ENCODE measurements at regions not wholly inside any gene's neighbourhood (a gene's known extent, or its start where the extent isn't known, plus 50 kb on each side); places are given as distances from the start of the nearest gene placed in this dataset.
"Not testable (repeated sequence)": the region's sequence is repeated elsewhere in the genome, so short reads cannot be mapped to it uniquely, and the experiment has no call there.

- DNase-seq: no peak
Measured at GRCh38 chr22:49721211-49721763, 106.4 kb downstream of the BRD1 start.

DNA sequence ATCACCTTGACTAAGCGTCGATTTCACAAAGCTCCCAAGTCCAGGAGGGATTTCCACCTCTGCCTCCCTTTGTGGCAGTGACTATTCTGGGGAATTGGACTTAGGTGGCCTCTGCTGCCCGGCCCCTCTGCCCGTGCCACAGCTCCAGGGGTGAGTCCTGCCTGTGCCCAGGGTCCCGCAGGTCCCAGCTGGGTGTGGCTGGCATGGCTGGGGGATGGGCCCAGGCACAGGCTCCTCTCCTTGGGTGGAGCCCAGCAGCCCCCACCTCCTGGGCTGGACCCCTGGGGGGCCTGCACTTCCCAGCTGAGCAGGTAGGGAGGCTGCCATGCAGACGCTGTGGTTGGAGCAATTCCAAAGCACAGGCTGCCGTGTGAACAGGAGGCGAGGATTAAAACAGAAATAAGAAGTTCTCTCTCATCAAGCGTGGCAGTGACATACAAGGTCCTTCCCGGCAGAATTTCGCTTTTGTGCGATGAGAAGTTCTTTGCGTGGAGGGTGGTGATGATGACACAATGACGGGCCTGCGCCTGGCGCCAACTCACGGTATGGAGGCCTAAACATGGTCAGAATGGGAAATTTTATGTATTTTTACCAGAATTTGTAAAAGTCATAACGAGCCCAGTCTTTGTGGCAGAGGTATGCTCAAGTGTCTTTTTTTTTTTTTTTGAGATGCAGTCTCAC is 107.3 kb downstream of the BRD1 start:
- no peak for DNase-seq

DNA sequence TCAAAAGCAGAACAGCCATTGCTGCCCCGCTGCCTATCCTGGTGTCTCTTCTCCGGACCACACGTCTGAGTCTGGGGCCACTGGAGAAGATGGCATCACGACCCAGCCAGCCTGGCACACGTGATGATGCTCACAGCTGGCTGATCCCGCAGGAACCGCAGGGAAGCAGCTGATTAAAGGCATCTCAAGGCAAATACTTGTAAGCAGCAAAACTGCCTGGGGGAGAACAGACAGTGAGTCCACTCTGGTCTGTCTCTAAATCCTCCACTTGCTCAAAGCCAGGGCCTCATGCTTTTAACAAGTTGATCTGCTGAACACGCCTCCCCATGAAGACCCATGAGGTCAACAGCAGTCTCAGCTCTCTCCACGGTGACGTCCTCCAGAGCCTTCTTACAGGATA is 108.6 kb downstream of the BRD1 start:
- DNase-seq: no peak

DNA sequence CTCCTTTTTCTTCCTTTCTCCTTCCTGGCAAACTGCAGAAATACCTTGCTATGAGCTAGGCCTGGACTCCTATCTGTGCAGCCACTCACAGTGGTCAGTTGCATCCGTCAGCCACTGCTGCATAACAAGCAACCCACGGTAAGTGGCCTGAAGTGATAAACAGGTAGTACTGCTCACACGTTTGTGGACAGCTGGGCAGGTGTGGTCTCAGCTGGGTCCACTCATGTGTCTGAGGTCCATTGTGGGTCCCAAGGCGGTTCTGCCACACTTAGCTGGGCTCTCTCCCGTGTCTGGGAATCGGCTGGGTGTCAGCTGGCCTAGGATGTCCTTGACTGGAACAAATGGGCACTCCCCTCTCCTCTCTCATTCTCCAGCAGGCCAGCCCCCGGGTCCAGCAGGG is 109.3 kb downstream of the BRD1 start:
- no peak for DNase-seq

- no peak for DNase-seq
Measured at GRCh38 chr22:49717322-49717919, 110.3 kb downstream of the BRD1 start.

DNA sequence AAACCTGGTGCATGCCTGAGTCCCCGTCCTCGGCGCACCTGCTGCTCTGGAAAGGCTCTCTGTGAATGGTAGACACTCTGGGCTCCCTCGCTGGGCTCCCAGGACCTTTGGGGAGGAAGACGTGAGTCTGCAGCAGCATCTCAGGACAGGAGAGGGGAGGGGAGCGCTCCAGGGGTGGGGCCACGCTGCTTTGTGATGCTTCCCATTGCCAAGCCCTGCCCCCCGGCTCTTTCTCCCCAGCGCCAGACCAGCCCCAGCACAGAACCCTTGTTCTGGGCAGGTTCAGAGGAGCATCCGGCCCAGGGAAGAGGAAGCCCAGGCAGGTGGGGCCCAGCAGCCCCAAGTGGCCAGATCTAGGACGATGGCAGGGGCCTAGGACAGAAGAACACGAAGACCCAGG is 111.2 kb downstream of the BRD1 start:
- DNase-seq: no peak

GRCh38 chr22:49715450-49715849 is 112.2 kb downstream of the BRD1 start:
- DNase-seq: no peak

DNA sequence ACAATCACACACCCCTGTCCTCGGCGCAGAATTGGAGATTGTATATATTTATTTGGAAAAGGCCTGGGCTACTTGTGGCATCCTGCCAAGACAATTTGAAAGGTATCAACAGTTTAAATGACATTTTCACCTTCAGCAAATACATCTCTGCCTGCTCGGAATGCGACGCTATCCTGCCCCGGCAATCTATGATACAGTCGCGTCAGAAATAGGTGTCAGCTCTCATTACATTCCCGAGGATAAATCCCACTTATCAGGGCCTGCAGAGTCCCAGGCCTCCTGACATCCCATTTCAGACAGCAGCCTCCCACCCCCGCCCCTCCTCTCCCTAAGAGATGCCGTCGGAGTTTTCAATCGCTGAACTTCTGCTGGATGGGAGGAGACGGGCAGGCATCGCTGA is 114.7 kb downstream of the BRD1 start:
- no peak for DNase-seq

GRCh38 chr22:49712195-49712791 is 115.4 kb downstream of the BRD1 start:
- peak; percentile 4 for DNase-seq

DNA sequence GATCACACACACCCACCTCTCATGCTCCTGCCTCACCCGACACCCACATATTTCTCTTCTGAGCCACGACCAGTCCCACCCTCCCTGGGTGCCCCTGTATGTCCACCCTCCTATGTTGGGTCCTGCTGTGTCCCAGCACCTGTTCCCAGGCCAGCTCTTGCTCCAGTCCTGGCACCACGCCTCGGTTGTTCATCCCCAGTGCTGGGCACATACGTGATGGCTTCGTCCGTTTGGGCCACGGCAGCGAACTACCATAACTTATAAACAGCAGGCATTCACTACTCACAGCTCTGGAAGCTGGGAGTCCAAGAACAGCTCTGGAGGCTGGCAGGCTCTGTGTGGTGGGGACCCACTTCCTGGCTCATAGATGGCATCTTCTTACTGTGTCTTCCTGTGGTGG is 116.9 kb downstream of the BRD1 start:
- DNase-seq: no peak

DNA sequence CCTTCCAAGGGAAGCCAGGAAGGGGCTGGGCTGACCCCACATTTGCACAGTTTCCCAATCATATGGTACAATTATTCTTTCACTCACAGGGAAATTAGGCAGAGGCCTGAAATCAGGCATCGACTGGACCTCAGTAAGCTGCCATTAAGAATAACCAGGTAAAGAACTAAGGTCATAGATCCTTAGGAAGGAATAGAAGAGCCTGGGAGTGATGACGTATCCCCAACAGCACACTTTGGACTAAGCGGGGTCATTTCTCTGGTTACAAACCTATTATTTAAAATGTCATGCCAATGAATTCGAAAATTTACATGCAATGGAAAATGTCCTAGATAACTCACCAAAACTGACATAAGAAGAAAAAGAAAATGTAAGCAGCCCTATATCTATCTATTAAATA is 118.2 kb downstream of the BRD1 start:
- DNase-seq: no peak

DNA sequence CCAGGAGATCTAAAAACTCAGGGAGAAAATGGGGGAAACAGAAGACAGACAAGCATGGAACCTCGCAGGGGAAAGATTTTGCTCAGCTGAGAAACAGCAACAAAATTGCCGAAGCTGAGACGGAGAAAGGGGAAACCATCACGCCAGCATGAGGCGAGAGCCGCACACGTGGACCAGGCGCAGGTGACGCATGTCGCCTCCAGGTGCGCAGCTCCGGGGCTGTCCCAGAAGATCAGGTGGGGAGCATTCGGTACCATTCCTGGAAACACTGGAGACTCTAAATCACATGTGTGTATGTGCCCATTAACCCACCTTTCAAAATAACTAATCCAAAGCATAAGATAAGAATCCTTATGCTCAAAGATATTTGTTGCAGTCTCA is 121.7 kb downstream of the BRD1 start:
- no peak for DNase-seq

DNA sequence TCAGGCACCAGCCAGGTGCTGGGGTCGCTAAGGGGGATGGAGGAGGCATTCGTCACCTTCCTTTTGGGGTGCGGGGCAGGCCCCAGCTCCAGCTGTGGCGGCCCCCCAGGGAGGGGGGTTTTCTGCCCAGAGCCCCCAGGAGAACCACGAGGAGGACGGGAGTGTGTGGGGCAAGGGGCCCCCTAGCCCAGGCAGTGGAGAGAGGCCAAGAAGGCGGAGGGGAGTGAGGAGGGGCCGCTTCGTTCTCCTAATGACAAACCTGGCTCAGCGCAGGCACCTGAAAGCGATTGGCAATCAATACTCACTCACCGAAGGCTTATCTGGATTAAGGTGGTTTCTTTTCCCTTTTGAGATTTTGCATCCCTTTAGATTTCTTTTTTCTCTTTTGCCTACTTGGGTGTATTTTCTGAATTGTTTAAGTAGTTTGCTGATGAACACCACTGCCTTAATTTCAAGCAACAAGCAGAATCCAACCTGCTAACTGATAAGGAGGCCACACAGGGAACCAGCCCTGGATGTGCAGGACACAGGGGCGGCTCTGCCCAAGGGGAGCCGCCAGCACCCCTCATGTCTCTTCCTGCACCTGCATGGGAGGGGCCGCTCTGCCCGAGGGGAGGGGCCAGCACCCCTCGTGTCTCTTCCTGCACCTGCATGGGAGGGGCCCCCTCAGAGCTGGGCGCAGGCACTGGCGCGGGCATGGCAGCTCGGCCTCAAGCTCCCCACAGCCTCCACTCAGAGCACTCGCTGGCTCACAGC is 122.3 kb downstream of the BRD1 start:
- DNase-seq: no peak

DNA sequence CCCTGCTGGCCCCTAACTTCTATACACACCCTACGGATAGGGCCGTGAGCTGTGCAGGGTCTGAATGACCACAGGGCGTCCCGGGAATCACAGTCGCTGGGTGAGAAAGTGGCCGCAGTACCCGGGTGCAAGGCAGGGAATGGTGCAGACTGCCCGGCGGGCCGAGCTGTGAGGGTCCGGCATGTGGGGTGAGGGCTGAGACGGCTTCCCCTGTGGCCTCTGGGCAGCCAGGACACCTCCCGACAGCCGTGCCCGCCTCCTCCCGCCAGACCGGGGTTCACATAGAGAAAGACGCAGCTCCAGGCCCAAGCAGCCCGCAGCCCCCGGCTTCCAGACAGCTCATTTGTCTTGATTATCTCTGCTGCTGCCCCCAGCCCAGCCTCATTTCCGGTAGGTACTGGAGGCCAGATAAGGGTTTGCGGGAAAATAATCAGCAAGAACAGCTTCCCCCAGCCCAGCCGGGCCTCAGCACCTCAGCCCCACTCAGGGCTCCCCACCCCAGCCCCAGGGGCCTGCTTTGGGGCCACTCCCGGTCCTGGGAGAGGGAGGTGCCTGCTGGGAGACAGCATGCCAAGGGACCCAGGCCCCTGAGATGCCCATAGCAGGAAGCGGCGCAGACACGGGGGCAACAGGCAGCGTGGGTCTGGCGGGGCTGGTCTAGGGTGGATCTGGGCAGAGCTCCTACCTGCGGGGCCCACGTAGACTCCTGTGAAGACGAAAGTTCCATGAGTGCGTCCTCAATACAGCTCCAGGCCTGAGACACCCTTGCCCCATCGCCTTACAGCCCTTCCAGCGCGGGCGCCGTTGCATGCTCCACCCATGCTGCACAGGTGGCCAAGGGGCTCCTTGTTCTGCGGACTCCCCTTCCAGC is 123.1 kb downstream of the BRD1 start:
- no peak for DNase-seq

- DNase-seq: no peak
Measured at GRCh38 chr22:49703990-49704344, 123.7 kb downstream of the BRD1 start.

DNA sequence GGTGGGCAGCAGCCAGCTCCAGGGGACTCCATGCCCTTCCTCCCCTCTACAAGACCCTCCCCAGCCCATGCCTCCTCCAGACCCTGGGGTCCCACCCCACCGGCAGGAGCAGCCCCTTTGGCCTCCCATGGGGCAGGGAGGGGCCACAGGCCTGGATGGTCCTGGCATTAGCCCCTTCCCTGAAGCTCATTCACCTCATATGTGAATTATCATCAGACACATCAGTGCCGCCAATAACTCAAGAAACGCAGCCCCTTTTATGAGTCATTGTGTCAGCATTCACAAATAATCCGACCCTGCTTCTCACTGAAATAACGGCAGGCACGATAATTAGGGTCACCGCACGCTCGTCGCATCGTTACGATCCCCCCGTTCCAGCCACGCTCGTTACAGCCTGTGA is 124.2 kb downstream of the BRD1 start:
- DNase-seq: no peak

- no peak for DNase-seq
Measured at GRCh38 chr22:49702068-49702397, 125.6 kb downstream of the BRD1 start.

DNA sequence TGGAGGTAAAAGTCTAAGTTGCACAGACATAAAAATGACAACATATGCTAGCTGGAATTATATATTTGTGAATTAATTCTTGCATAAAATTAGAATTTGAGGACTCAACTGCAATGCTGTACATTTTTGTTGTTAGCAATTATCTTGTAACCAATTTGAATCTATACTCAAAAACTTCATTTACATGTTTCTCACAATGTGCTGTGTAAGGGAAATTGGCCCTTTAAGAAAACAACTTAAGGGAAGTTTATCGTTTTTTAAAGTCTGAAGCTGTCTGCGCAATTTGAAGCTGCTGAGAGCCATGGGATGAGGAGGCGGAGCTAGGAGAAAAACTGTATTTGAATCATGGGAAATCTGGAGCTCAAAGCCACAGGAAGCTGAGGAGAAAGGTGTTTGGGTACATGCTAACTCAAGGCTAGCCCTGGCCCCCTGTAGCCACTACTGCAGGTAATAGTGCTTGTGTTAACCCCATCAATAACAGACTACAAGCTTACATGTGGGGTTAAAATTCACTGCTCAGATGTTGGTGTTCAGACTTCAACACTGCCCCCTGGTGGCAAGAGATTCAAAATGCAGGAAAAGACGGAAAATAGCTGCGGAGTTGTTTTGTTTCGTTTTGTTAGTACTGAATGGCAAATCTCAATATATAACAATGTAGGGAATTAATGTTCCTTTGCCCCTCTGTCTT is 126.1 kb downstream of the BRD1 start:
- no peak for DNase-seq

GRCh38 chr22:49699928-49700498 is 127.7 kb downstream of the BRD1 start:
- DNase-seq: no peak

DNA sequence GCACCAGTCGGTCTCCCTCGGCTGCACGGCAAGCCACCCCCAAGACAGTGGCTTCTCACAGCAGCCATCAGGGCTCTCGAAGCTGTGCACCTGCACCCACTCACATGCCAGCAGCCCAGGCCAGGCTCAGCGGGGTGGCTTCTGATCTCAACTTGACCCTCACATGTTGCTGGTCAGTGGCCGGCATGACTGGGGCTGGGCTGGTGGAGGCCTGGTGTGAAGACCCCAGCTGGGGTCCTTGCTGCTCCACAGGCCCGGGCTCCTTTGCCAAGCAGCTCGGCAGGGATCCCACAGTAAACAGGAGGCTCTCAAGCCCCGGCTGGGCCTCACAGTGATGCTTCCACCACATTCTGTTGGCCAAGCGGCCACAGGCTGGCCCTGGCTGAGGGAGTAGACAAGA is 128.2 kb downstream of the BRD1 start:
- DNase-seq: no peak

GRCh38 chr22:49698616-49699015 is 129.1 kb downstream of the BRD1 start:
- not testable (repeated sequence) for DNase-seq

DNA sequence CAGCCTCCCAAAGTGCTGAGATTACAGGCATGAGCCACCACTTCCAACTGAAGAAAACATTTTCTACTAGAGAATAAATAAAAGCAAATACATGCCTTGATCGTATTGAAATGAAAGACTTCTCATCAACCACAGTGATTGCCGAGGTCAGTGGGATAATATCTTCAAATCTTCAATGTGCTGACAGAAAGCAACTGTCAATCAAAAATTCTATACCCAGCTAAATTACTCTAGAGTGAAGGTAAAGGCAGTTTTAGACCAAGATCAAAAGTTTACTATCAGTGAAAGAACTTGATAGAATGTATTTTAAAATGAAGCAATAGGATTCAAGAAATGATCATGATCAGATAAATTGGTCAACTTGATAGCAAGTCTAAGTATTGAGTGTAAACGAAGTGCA is 130.6 kb downstream of the BRD1 start:
- no peak for DNase-seq
